HEK293 (cell line): ENCODE measurements at regions not wholly inside any gene's neighbourhood (a gene's known extent, or its start where the extent isn't known, plus 50 kb on each side); places are given as distances from the start of the nearest gene placed in this dataset.

Experiments
- CTCF ChIA-PET: fragments of 350-600 bp; formaldehyde crosslinking; extraction: SDS; loops from one replicate; lab custom pipeline; 2021; ENCODE audit warnings: antibody characterized with exemption; lab: Yijun Ruan, JAX
- POLR2A ChIA-PET: fragments of 300-600 bp; formaldehyde crosslinking; extraction: SDS; loops from one replicate; lab custom pipeline; 2020; ENCODE audit warnings: antibody characterized with exemption, inconsistent platforms; lab: Yijun Ruan, JAX
- H3K27ac ChIP-seq: fragments of 200-500 bp; sonication (Bioruptor generic); 2 replicates; pipeline ENCODE4 v1.5.1; 2014; ENCODE audit warnings: low read depth, low read length, control low read depth, inconsistent platforms; ENCODE audit errors: extremely low read depth
- H3K36me3 ChIP-seq, 2 experiments: fragments of 200-500 bp in 1 of 2; sonication (Bioruptor generic) in 1 of 2; 1 replicate in 1 of 2; 2 replicates in 1 of 2; pipeline ENCODE4 v1.5.1; 2014 to 2017; ENCODE audit warnings: inconsistent platforms in 2 of 2, low read length in 2 of 2; ENCODE audit not compliant: control insufficient read depth in 2 of 2, insufficient read depth in 1 of 2
- H3K4me1 ChIP-seq: fragments of 200-500 bp; sonication (Bioruptor generic); 2 replicates; pipeline ENCODE4 v1.5.1; 2014; ENCODE audit warnings: mild to moderate bottlenecking, low read length, inconsistent platforms; ENCODE audit not compliant: control insufficient read depth, insufficient read depth
- H3K4me3 ChIP-seq: 2 replicates; pipeline ENCODE4 v1.5.1; 2011; ENCODE audit warnings: low read depth, mild to moderate bottlenecking, control low read depth, low read length, moderate library complexity
- H3K9me3 ChIP-seq: fragments of 200-500 bp; sonication (Bioruptor generic); 2 replicates; pipeline ENCODE4 v1.5.1; 2014; ENCODE audit warnings: low read depth, low read length, inconsistent platforms; ENCODE audit not compliant: control insufficient read depth, insufficient read depth
- KLF7 ChIP-seq: fragments of 450-650 bp; formaldehyde crosslinking; IDR thresholded peaks from 2 replicates; pipeline ENCODE4 v1.5.1; 2016; ENCODE audit warnings: missing biosample characterization, missing genetic modification characterization, borderline replicate concordance
- PRDM1 ChIP-seq: fragments of 450-650 bp; formaldehyde crosslinking; IDR thresholded peaks from 2 replicates; pipeline ENCODE4; 2016; ENCODE audit warnings: missing biosample characterization, missing genetic modification characterization
- TRIM28 ChIP-seq: IDR thresholded peaks from 2 replicates; pipeline ENCODE4 v1.6.1; 2011; ENCODE audit warnings: low read length, control low read depth, borderline replicate concordance
- ZBTB48 ChIP-seq: fragments of 450-650 bp; formaldehyde crosslinking; IDR thresholded peaks from 2 replicates; pipeline ENCODE4 v1.5.1; 2016; ENCODE audit warnings: missing biosample characterization, missing genetic modification characterization
- ZFP69B ChIP-seq: fragments of 450-650 bp; formaldehyde crosslinking; IDR thresholded peaks from 2 replicates; pipeline ENCODE4 v1.5.1; 2016; ENCODE audit warnings: missing biosample characterization, missing genetic modification characterization
- ZNF114 ChIP-seq: fragments of 450-650 bp; formaldehyde crosslinking; IDR thresholded peaks from 2 replicates; pipeline ENCODE4 v1.5.0; 2017; ENCODE audit warnings: missing biosample characterization, missing genetic modification characterization
- ZNF121 ChIP-seq: fragments of 450-650 bp; formaldehyde crosslinking; IDR thresholded peaks from 2 replicates; pipeline ENCODE4 v1.5.1; 2016; ENCODE audit warnings: missing biosample characterization, missing genetic modification characterization
- ZNF473 ChIP-seq: fragments of 450-650 bp; formaldehyde crosslinking; IDR thresholded peaks from 2 replicates; pipeline ENCODE4 v1.5.1; 2017; ENCODE audit warnings: missing biosample characterization, missing genetic modification characterization
- ZNF514 ChIP-seq: fragments of 450-650 bp; formaldehyde crosslinking; IDR thresholded peaks from 2 replicates; pipeline ENCODE4 v1.5.1; 2016; ENCODE audit warnings: missing biosample characterization, missing genetic modification characterization
- ZNF529 ChIP-seq: fragments of 450-650 bp; formaldehyde crosslinking; IDR thresholded peaks from 2 replicates; pipeline ENCODE4 v1.5.1; 2017; ENCODE audit warnings: missing genetic modification characterization, missing biosample characterization; ENCODE audit not compliant: insufficient replicate concordance
- ZNF600 ChIP-seq: fragments of 450-650 bp; formaldehyde crosslinking; IDR thresholded peaks from 2 replicates; pipeline ENCODE4 v1.5.1; 2016; ENCODE audit warnings: missing biosample characterization, missing genetic modification characterization
- ZNF677 ChIP-seq: fragments of 450-650 bp; IDR thresholded peaks from 2 replicates; pipeline ENCODE4 v1.5.0; 2018; ENCODE audit warnings: missing biosample characterization, mild to moderate bottlenecking, missing genetic modification characterization, moderate library complexity
- ZNF830 ChIP-seq: fragments of 450-650 bp; IDR thresholded peaks from 2 replicates; pipeline ENCODE4 v1.5.0; 2018; ENCODE audit warnings: missing biosample characterization, missing genetic modification characterization, low read depth, mild to moderate bottlenecking, moderate library complexity
- ZXDB ChIP-seq: fragments of 450-650 bp; formaldehyde crosslinking; IDR thresholded peaks from 2 replicates; pipeline ENCODE4 v1.5.1; 2016; ENCODE audit warnings: missing biosample characterization, missing genetic modification characterization
- TF ChIP-seq, protein P1 (sequence below): fragments of 450-650 bp; formaldehyde crosslinking; IDR thresholded peaks from 2 replicates; pipeline ENCODE4 v1.5.1; 2017; ENCODE audit warnings: missing biosample characterization, missing genetic modification characterization
- TF ChIP-seq, protein P2 (sequence below): fragments of 450-650 bp; formaldehyde crosslinking; IDR thresholded peaks from 2 replicates; pipeline ENCODE4 v1.5.1; 2017; ENCODE audit warnings: missing biosample characterization, missing genetic modification characterization
- TF ChIP-seq, protein P3 (sequence below): fragments of 450-650 bp; formaldehyde crosslinking; IDR thresholded peaks from 2 replicates; pipeline ENCODE4 v1.5.1; 2016; ENCODE audit warnings: missing biosample characterization, missing genetic modification characterization
- TF ChIP-seq, protein P4 (sequence below): fragments of 450-650 bp; formaldehyde crosslinking; IDR thresholded peaks from 2 replicates; pipeline ENCODE4 v1.5.1; 2016; ENCODE audit warnings: missing biosample characterization, missing genetic modification characterization, borderline replicate concordance
- TF ChIP-seq, protein P5 (sequence below): fragments of 450-650 bp; formaldehyde crosslinking; IDR thresholded peaks from 2 replicates; pipeline ENCODE4 v1.5.1; 2017; ENCODE audit warnings: missing biosample characterization, mild to moderate bottlenecking, missing genetic modification characterization, moderate library complexity

DNA sequence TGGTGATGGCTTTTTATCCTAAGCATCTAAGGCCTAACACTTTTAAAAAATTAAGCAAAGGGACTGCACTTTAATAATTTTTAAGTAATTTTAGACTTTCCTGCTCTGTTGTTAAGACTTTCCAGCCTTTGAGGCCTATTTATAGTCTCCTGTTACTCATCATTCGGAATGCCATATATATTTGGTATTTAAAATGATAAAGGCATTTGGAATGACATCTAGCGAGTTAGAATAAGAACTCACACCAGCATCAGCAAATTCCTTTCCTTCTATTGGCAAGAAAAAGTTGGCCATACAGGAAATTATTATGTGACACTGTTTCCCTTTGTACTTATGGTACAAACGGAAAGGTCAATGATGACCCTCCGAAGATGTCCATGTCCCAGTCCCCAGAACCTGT lies 88.1 kb upstream of the STMND1 start (continued):
- TF ChIP-seq, protein P1, sequence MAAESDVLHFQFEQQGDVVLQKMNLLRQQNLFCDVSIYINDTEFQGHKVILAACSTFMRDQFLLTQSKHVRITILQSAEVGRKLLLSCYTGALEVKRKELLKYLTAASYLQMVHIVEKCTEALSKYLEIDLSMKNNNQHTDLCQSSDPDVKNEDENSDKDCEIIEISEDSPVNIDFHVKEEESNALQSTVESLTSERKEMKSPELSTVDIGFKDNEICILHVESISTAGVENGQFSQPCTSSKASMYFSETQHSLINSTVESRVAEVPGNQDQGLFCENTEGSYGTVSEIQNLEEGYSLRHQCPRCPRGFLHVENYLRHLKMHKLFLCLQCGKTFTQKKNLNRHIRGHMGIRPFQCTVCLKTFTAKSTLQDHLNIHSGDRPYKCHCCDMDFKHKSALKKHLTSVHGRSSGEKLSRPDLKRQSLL (tag by site-specific recombination) = no peak
- TF ChIP-seq ZNF473 (tag by site-specific recombination) (no peak), ZNF677 (tag by site-specific recombination) (no peak), ZFP69B (no peak), ZNF600 (tag by site-specific recombination) (no peak), ZBTB48 (tag by site-specific recombination) (no peak), PRDM1 (tag by site-specific recombination) (no peak), ZNF514 (tag by site-specific recombination) (no peak), KLF7 (no peak), ZNF121 (no peak), ZXDB (tag by site-specific recombination) (no peak)
- TF ChIP-seq, protein P2, sequence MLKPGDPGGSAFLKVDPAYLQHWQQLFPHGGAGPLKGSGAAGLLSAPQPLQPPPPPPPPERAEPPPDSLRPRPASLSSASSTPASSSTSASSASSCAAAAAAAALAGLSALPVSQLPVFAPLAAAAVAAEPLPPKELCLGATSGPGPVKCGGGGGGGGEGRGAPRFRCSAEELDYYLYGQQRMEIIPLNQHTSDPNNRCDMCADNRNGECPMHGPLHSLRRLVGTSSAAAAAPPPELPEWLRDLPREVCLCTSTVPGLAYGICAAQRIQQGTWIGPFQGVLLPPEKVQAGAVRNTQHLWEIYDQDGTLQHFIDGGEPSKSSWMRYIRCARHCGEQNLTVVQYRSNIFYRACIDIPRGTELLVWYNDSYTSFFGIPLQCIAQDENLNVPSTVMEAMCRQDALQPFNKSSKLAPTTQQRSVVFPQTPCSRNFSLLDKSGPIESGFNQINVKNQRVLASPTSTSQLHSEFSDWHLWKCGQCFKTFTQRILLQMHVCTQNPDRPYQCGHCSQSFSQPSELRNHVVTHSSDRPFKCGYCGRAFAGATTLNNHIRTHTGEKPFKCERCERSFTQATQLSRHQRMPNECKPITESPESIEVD (tag by site-specific recombination) = no peak
- TF ChIP-seq, protein P3, sequence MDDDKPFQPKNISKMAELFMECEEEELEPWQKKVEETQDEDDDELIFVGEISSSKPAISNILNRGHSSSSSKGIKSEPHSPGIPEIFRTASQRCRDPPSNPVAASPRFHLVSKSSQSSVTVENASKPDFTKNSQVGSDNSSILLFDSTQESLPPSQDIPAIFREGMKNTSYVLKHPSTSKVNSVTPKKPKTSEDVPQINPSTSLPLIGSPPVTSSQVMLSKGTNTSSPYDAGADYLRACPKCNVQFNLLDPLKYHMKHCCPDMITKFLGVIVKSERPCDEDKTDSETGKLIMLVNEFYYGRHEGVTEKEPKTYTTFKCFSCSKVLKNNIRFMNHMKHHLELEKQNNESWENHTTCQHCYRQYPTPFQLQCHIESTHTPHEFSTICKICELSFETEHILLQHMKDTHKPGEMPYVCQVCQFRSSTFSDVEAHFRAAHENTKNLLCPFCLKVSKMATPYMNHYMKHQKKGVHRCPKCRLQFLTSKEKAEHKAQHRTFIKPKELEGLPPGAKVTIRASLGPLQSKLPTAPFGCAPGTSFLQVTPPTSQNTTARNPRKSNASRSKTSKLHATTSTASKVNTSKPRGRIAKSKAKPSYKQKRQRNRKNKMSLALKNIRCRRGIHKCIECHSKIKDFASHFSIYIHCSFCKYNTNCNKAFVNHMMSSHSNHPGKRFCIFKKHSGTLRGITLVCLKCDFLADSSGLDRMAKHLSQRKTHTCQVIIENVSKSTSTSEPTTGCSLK = no peak

DNA sequence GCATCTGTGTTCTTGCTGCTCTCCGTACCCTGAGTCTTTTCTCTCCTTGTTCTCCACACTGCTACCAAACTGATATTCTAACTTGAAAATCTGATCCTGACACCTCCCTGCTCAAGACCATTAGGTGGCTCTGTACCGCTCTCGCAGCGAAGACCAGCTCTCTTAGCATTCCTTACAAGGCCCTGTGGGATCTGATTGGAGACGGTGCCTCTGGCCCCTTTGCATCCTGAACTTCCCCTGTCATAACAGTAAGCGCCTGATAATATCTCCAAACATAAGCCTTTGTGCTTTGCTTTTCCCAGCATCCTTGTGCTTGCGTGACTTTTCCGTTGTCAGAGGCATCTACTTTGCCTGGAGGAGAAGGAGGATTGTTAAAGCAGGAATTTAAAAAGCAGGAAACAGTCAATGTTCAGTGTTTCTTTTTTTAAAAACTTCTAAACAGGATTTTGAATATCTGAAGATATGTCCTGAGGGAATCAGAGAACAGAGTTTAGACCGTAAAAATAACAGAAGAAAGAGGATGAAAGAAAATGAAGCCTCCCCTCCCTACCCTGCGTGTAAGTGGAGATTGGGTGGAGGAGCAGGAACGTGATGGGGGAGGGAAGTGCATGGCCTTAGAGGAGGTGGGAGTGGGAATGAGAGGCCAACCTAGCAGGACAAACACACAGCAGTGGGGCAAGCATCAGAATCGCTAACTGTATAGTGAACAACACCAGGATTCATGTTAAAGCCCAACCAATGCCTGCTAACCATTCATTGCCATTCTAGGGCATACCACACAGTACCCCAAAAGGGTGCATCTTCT lies 89.2 kb upstream of the STMND1 start:
- H3K9me3 ChIP-seq = no peaks in the 10 kb centered on the region
- no peak overlapping the region for H3K4me3 ChIP-seq
- POLR2A ChIA-PET = interaction anchor here (0.5 kb wide), 1 partner anchor 73 kb away, joined by 3 read pairs; no protein-coding TSS in a partner anchor

More for the DNA sequence above, 89.2 kb upstream of the STMND1 start:
- Histone ChIP-seq H3K27ac (no peak overlapping the region), H3K4me1 (no peaks in the 10 kb centered on the region), H3K36me3 (no peaks in the 10 kb centered on the region)
- CTCF ChIA-PET = interaction anchor here (0.6 to 1.4 kb wide), 2 partner anchors 83 to 585 kb away, joined by 3 to 5 read pairs; no protein-coding TSS in a partner anchor
- TF ChIP-seq ZNF114 (tag by site-specific recombination) (no peak), TRIM28 (peak; percentile 83), ZNF830 (no peak), ZNF529 (tag by site-specific recombination) (no peak)
- TF ChIP-seq, protein P4, sequence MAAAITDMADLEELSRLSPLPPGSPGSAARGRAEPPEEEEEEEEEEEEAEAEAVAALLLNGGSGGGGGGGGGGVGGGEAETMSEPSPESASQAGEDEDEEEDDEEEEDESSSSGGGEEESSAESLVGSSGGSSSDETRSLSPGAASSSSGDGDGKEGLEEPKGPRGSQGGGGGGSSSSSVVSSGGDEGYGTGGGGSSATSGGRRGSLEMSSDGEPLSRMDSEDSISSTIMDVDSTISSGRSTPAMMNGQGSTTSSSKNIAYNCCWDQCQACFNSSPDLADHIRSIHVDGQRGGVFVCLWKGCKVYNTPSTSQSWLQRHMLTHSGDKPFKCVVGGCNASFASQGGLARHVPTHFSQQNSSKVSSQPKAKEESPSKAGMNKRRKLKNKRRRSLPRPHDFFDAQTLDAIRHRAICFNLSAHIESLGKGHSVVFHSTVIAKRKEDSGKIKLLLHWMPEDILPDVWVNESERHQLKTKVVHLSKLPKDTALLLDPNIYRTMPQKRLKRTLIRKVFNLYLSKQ = no peak
- TF ChIP-seq, protein P5, sequence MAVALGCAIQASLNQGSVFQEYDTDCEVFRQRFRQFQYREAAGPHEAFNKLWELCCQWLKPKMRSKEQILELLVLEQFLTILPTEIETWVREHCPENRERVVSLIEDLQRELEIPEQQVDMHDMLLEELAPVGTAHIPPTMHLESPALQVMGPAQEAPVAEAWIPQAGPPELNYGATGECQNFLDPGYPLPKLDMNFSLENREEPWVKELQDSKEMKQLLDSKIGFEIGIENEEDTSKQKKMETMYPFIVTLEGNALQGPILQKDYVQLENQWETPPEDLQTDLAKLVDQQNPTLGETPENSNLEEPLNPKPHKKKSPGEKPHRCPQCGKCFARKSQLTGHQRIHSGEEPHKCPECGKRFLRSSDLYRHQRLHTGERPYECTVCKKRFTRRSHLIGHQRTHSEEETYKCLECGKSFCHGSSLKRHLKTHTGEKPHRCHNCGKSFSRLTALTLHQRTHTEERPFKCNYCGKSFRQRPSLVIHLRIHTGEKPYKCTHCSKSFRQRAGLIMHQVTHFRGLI (tag by site-specific recombination) = peak; percentile 49
